Umbilical cord (tissue), 1 donor: ENCODE measurements at regions not wholly inside any gene's neighbourhood (a gene's known extent, or its start where the extent isn't known, plus 50 kb on each side); places are given as distances from the start of the nearest gene placed in this dataset.

Experiments
- DNase-seq: peaks from one replicate; pipeline ENCODE4 v3.0.0-alpha.2; 2015; ENCODE audit warnings: low spot score

DNA sequence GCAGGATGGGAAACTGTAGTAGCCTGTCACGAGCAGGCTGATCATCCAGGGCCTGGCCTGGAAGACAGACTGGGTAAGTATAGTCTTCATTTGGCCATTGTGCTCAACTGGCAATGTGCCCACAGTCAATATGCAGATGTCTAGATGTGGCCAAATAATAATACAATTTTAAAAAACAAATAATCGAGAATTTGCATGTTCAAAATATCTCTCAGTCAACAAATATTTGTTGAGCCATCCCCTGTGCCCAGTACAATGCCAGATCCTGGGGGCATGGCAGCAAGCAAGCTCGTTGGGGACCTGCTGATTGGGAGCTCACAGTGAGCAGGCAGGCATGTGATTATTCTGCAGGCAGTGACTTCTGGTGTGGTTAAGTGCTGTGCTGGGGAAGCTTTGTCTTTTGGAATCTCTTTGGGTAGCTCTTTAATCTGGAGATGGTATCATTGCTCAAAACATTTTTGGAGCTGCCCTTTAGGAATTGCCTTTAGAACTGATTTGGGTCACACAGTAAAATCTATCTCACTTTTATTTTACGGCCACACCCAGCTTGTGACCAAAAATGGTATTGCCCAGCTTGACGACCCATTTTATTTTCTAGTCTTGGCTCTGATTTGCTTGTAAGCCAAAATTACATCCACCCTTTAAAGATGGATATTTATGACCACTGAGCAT lies 92.2 kb downstream of the PLCE1 start:
- DNase-seq = no peak

DNA sequence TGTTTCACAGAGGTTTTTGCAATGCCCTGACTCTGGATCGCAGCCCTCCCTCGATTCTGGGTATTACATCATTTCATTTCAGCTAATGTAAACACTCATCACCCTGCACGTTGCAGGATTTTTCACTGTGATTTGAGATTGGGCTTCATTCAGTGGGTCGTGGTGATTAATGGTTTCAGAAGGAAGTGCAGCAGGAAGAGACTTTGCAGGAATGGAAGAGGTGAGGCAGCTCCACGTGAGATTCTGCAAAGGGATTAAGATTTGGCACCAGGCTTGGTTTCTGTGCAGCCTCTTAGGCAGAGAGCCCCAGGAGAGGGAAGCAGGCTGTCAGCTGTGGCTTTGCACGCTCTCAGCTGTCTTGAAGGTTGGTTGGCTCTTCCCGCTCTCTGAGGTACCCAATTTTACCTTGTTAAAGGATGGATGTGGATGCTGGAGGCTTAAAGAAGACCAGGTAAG lies 95.2 kb downstream of the PLCE1 start:
- DNase-seq = peak; percentile 78

- no peak for DNase-seq
These were observed 97.9 kb downstream of the PLCE1 start for GRCh38 chr10:94091649-94092048.

- no peak for DNase-seq
These were observed 99.1 kb downstream of the PLCE1 start for GRCh38 chr10:94092848-94093247.

DNA sequence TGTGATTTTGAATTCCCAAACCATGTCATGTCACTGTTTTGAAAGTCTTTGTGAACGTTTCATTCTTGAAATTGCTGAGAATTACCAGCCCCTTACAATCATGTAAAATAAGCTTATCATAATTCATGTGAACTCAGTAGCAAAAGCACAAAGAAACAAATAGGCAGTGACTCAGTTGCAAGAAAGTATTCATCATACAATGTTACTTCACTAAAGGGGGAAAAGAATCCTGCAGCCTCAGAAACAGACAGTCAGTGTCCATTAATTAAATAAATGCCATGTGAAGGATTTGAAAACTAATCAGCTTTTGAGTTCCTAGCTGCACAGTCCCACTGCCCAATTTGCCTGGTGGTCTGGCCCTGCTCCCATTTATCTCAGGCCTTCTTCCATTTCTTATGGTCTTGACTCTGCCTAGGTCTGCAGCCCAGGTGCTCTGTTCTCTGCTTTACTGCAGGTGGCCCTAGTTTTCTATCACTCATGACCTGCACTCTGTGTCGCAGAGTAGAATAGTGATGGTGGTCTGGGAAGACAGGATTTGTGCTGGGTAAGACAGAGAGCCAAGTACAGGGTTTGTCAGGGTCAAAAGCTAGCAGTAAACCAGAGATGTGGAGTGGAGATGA lies 99.7 kb downstream of the PLCE1 start:
- DNase-seq = no peak

DNA sequence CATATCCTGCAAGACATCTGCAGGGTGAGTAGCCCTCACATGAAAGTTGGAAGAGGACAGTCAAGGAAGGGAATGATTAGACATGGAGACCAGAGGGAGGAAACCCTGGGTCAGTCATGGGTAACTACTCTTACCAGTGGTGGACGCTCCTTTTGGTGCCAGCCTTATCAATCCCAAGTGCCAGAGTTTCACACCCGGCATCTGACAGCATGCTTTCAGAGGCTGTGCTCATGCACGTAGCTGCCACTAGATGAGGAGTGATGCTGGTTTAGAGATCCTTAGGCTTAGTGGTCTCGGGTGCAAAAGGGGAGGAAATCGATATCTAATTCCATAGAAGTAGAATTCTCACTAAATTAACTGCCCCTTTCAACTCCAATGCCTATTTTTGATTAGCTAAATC lies 100.8 kb downstream of the PLCE1 start:
- no peak for DNase-seq

GRCh38 chr10:94097656-94098055 lies 103.9 kb downstream of the PLCE1 start:
- DNase-seq = no peak

- peak; percentile 81 for DNase-seq
These were observed 105.2 kb downstream of the PLCE1 start for GRCh38 chr10:94098896-94099295.

DNA sequence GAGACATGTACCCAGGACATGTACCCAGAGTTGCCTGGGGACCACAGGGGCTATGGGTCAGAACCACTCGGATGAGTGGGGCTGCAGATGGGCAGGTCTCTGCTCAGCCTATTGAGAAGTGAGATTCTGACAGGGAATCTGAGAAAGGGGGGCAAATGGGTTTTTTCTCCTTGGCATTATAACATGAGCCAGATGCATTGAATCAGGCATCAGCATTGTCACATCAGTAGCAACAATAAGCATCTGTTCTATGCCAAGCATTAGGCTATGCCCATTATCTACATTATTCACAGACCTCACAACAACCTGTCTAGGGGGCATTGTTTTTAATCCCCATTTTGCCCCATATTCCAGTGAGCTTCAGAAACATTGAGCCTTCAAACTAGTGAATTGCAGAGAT lies 108.2 kb downstream of the PLCE1 start:
- DNase-seq = no peak

DNA sequence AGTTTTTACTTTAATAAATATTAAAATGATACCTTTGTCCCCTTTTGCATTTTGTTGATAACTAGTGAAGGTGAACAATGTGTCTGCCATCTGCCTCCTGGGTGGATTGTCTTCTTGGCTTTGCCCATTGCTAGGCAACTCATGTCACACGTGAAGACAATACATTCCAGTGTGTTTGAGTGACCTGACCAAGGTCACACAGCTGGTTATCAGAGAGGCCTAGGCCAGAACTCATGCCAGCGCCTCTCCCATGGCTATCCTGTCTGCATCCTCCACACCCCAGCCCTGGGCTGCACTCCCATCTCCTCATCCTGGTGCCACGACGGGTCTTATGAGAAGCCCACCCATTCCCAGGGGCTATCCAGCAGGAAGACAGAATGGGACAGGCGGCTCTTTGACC lies 108.7 kb downstream of the PLCE1 start:
- no peak for DNase-seq

GRCh38 chr10:94103192-94103591 lies 109.5 kb downstream of the PLCE1 start:
- DNase-seq = no peak

GRCh38 chr10:94103801-94104221 lies 110.1 kb downstream of the PLCE1 start:
- peak; percentile 93 for DNase-seq

GRCh38 chr10:94104316-94105000 lies 110.7 kb downstream of the PLCE1 start:
- no peak for DNase-seq

GRCh38 chr10:94105226-94105625 lies 111.5 kb downstream of the PLCE1 start:
- DNase-seq = no peak

- DNase-seq = no peak
These were observed 113.5 kb downstream of the PLCE1 start for GRCh38 chr10:94107191-94107590.

DNA sequence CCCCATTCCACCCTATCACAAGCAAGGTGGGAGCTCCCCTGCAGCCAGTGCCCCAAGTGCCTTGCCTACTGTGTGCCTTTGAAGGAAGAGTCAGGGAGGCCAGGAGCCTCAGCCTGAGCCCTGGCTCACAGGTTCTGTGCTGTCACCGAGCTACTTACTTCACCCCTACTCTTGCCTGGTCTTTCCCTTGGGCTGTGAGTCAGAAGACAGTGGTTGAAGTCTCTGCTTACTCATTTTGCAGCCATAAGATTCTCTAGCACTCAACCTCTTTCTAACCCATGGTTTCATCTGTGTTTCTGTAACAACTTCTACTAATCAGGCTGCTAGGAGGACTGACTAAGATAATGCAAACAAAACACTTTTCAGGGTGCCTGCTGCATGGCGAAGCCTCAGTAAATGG lies 114.5 kb downstream of the PLCE1 start:
- no peak for DNase-seq

- DNase-seq = no peak
These were observed 117.6 kb downstream of the PLCE1 start for GRCh38 chr10:94111367-94111766.

DNA sequence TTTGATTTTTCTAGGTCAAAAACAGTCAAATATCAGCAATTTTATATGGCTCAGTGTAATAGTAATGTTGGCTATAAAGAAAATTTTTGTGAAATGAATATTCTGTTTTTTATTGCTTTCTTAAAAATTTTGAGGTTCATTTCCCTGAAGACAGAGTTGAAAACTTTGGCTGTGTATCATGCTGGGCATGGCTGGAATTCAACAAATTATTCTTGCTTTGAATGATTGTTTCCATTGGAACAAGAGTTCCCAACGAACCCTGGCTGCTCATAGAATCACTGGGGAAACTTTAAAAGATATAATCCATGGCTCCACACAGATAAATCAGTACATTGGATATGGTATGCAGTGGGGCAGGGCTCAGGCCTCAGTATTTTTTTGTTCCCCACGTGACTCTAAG lies 118.6 kb downstream of the PLCE1 start:
- DNase-seq = no peak

DNA sequence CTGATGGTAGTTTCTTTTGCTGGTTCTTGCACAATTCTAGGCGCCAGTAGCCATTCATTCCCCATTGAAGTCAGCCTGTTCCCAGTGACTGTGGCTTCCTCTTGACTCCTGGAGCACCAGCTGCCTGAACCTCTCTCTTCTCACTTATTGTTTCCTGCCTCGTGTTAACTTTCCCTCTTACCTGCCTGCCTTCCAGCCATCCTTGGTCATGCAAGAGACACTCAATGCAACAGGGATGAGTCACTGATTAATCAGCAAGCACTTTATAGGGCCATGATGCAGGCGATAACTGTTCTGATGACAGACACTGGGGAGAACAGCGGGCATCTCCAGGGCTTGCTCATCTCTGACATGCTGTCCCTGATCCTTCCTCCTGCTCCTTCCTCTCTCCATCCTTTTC lies 122.0 kb downstream of the PLCE1 start:
- no peak for DNase-seq

GRCh38 chr10:94116848-94117247 lies 123.1 kb downstream of the PLCE1 start:
- DNase-seq = no peak

DNA sequence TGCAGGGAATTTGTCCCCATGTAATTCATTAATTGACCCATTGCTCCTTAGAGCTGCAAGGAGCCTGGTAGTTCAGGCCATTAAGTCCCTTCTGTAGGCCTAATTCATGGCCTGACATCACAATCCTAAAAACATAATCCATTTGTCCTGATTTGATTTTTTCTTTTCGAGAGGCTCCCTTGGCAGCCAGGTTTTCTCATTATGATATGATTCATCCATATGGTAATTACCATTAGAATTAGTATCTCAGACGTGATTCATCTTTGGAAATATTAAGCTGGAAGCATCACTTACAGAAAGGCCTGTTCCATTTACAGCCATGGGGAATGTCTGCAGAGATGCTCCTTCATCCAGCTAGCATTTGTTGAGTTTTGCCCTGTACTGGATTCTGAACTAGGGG lies 128.5 kb downstream of the PLCE1 start:
- no peak for DNase-seq

GRCh38 chr10:94123258-94123995 lies 129.7 kb downstream of the PLCE1 start:
- DNase-seq = peak; percentile 93
